A549 (cell line): ENCODE measurements at regions not wholly inside any gene's neighbourhood (a gene's known extent, or its start where the extent isn't known, plus 50 kb on each side); places are given as distances from the start of the nearest gene placed in this dataset.

ENCODE experiments used
- BHLHE40 ChIP-seq: IDR thresholded peaks from 2 replicates; pipeline ENCODE4 v1.6.1; 2012; ENCODE audit warnings: low read depth, low read length, inconsistent platforms
- CHD2 ChIP-seq: fragments of 150-350 bp; IDR thresholded peaks from 2 replicates; pipeline ENCODE4 v1.6.1; 2014; ENCODE audit warnings: low read length; ENCODE audit not compliant: partially characterized antibody
- CHD4 ChIP-seq: fragments of 200-600 bp; sonication (generic); IDR thresholded peaks from 2 replicates; pipeline ENCODE4 v1.6.1; 2016; ENCODE audit warnings: antibody characterized with exemption, mild to moderate bottlenecking, borderline replicate concordance
- POLR2A ChIP-seq: IDR thresholded peaks from 2 replicates; pipeline ENCODE4 v1.6.1; 2012; ENCODE audit warnings: mild to moderate bottlenecking, low read length
- USF2 ChIP-seq: fragments of 450-650 bp; IDR thresholded peaks from 2 replicates; pipeline ENCODE4 v1.6.1; 2014; ENCODE audit warnings: antibody characterized with exemption
- TF ChIP-seq, protein P1 (sequence below): IDR thresholded peaks from 2 replicates; pipeline ENCODE4 v1.6.1; 2012
- TF ChIP-seq, protein P2 (sequence below): fragments of 200-600 bp; sonication (generic); IDR thresholded peaks from 2 replicates; pipeline ENCODE4 v1.6.1; 2016; ENCODE audit warnings: antibody characterized with exemption, mild to moderate bottlenecking, moderate library complexity

GRCh38 chr21:16945580-16945979 lies 567.3 kb upstream of the CXADR start:
- TF ChIP-seq, protein P1, sequence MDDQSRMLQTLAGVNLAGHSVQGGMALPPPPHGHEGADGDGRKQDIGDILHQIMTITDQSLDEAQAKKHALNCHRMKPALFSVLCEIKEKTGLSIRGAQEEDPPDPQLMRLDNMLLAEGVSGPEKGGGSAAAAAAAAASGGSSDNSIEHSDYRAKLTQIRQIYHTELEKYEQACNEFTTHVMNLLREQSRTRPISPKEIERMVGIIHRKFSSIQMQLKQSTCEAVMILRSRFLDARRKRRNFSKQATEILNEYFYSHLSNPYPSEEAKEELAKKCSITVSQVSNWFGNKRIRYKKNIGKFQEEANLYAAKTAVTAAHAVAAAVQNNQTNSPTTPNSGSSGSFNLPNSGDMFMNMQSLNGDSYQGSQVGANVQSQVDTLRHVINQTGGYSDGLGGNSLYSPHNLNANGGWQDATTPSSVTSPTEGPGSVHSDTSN = no peak
- TF ChIP-seq CHD4 = no peak
- no peak for TF ChIP-seq POLR2A
- TF ChIP-seq BHLHE40 = no peak
- TF ChIP-seq, protein P2, sequence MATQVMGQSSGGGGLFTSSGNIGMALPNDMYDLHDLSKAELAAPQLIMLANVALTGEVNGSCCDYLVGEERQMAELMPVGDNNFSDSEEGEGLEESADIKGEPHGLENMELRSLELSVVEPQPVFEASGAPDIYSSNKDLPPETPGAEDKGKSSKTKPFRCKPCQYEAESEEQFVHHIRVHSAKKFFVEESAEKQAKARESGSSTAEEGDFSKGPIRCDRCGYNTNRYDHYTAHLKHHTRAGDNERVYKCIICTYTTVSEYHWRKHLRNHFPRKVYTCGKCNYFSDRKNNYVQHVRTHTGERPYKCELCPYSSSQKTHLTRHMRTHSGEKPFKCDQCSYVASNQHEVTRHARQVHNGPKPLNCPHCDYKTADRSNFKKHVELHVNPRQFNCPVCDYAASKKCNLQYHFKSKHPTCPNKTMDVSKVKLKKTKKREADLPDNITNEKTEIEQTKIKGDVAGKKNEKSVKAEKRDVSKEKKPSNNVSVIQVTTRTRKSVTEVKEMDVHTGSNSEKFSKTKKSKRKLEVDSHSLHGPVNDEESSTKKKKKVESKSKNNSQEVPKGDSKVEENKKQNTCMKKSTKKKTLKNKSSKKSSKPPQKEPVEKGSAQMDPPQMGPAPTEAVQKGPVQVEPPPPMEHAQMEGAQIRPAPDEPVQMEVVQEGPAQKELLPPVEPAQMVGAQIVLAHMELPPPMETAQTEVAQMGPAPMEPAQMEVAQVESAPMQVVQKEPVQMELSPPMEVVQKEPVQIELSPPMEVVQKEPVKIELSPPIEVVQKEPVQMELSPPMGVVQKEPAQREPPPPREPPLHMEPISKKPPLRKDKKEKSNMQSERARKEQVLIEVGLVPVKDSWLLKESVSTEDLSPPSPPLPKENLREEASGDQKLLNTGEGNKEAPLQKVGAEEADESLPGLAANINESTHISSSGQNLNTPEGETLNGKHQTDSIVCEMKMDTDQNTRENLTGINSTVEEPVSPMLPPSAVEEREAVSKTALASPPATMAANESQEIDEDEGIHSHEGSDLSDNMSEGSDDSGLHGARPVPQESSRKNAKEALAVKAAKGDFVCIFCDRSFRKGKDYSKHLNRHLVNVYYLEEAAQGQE = no peak
- no peak for TF ChIP-seq USF2
- no peak for TF ChIP-seq CHD2
